ENCODE measurements at regions not wholly inside any gene's neighbourhood (a gene's known extent, or its start where the extent isn't known, plus 50 kb on each side); places are given as distances from the start of the nearest gene placed in this dataset.
"Not testable (repeated sequence)": the region's sequence is repeated elsewhere in the genome, so short reads cannot be mapped to it uniquely, and the experiment has no call there.

- DNase-seq (ENCODE audit: extremely low read depth in 1 of 11, low read depth in 9 of 11, low spot score in 4 of 11) = no peak
Observed at GRCh38 chr6:147441751-147442150, 66.7 kb upstream of the SAMD5 start.

- DNase-seq (ENCODE audit: extremely low read depth in 1 of 11, low read depth in 9 of 11, low spot score in 4 of 11) = peak in 1 of 11 donors; percentile 31
Observed at GRCh38 chr6:147447835-147448611, 60.5 kb upstream of the SAMD5 start.

GRCh38 chr6:147448775-147449174, 59.7 kb upstream of the SAMD5 start:
- no peak for DNase-seq (ENCODE audit: extremely low read depth in 1 of 11, low read depth in 9 of 11, low spot score in 4 of 11)

- DNase-seq (ENCODE audit: extremely low read depth in 1 of 11, low read depth in 9 of 11, low spot score in 4 of 11) = no peak
Observed at GRCh38 chr6:147449405-147450161, 58.9 kb upstream of the SAMD5 start.

GRCh38 chr6:147453361-147453760, 55.1 kb upstream of the SAMD5 start:
- DNase-seq (ENCODE audit: extremely low read depth in 1 of 11, low read depth in 9 of 11, low spot score in 4 of 11) = no peak

- not testable (repeated sequence) for DNase-seq (ENCODE audit: extremely low read depth in 1 of 11, low read depth in 9 of 11, low spot score in 4 of 11)
Observed at GRCh38 chr6:147454862-147455261, 53.6 kb upstream of the SAMD5 start.

Measured in renal cortex interstitium (tissue), 11 donors.